ES-I3 (cell line): ENCODE measurements at regions not wholly inside any gene's neighbourhood (a gene's known extent, or its start where the extent isn't known, plus 50 kb on each side); places are given as distances from the start of the nearest gene placed in this dataset.
A peak's percentile ranks its signal among the peaks of the same experiment; 100 is the strongest.

ENCODE experiments used
- H3K36me3 ChIP-seq: 2 replicates; pipeline ENCODE4 v1.6.1; 2013; ENCODE audit warnings: mild to moderate bottlenecking, low read length, control low read depth, moderate library complexity; ENCODE audit not compliant: insufficient read depth
- H3K4me1 ChIP-seq: 2 replicates; pipeline ENCODE4 v1.6.1; 2013; ENCODE audit warnings: mild to moderate bottlenecking, control low read depth, low read length; ENCODE audit not compliant: insufficient read depth
- H3K9ac ChIP-seq: 2 replicates; pipeline ENCODE4 v1.6.1; 2013; ENCODE audit warnings: low read depth, mild to moderate bottlenecking, low read length, moderate library complexity
- H3K9me3 ChIP-seq: 2 replicates; pipeline ENCODE4 v1.6.1; 2013; ENCODE audit warnings: mild to moderate bottlenecking, low read length, moderate library complexity; ENCODE audit not compliant: control insufficient read depth, insufficient read depth

DNA sequence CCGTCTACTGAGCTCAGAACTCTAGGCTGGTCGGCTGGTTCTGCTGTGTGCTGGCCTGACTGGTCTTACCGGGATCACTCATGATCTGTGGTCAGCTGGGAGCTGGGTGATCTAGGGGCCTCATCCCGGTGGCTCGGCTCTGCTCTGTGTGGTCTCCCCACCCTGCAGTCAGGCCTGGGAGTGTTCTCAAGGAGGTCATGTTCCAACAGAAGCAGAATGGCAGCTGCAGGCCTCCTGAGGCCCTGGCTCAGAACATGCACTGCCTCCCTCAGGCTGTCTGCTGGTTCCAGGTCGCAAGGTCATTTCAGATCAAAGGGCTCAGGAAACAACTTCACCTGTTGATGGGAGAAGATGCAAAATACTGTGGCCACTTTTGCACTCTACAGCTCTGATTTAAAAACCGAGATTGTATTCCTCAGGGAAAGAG, 81.1 kb upstream of the RFX8 start:
- peaks cover 3% of the 10 kb centered on the region; the same call in 1 of the 2 replicates for H3K9me3 ChIP-seq
- peaks cover 4% of the 10 kb centered on the region; the same call in 1 of the 2 replicates for H3K4me1 ChIP-seq
- H3K9ac ChIP-seq: no peak overlapping the region
- H3K36me3 ChIP-seq: no peaks in the 10 kb centered on the region

DNA sequence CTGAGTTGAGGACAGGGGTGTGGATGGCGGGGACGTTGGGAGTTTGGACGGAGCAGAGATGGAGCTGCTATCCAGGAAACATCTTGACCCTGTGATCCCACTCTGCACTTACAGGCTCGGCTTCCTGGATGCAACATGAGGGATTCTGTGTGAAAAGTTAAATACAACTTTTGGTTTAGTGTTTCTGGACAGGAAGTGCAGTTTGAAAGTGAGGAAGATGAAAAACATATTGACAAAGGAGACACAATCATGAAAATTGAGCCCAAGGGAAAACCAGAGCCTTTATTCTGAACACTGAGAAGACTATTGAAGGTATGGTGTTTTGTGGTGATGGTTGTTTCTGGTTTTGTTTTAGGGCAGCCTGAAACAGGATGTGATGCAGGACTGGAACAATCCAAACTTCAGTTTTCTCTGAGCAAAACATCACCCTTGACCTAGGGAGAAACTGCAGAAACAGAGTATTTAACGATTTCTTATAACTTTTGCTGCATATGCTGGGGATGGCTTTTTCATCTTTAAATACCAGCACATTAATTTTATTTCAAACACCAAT, 76.5 kb upstream of the RFX8 start:
- Histone ChIP-seq H3K9me3 (no peaks in the 10 kb centered on the region), H3K9ac (no peak overlapping the region), H3K4me1 (peaks cover 4% of the 10 kb centered on the region; the same call in 1 of the 2 replicates), H3K36me3 (no peaks in the 10 kb centered on the region)

DNA sequence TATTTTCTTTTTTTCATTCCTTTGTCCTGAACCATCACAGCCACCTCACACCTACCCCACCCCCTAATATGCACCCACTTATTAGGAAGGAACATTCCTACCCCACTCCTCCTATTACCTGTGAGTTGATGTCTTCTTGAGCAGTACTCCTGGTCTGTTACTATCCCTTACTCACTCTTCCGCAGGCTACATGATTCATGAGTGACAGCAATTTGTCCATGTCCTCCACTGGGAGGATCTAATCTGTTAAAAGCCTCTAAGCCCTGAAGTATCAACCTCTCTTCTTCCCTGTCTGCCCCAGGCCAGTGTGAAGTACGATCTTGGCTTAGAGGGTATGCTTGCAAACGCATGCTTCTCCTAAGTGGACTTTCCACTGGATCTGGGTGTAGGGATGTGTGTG, 75.6 kb upstream of the RFX8 start:
- no peaks in the 10 kb centered on the region for H3K9me3 ChIP-seq
- H3K4me1 ChIP-seq: no peaks in the 10 kb centered on the region
- no peaks in the 10 kb centered on the region for H3K36me3 ChIP-seq
- no peak overlapping the region for H3K9ac ChIP-seq

DNA sequence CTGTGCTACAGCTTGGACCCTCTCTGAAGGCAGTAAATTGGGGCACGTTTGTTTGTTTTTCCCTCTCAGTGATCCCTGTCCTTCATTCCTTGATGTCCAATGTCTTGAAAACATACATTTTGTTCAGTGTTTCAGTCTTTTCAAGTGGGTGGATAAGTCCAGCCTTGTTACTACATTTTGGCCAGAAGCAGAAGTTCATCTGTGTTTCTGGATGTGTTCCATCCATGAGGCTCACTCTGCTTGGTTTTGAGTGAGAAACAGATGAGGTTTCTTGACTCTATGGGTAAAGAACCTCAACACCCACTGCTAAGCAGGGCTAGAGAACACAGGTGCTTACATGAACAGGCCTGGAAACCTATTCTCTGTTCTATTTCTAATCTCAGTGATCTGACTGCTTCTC, 74.5 kb upstream of the RFX8 start:
- Histone ChIP-seq H3K9ac (no peak overlapping the region), H3K36me3 (no peaks in the 10 kb centered on the region), H3K9me3 (no peaks in the 10 kb centered on the region; the same call in 1 of the 2 replicates), H3K4me1 (no peaks in the 10 kb centered on the region)

DNA sequence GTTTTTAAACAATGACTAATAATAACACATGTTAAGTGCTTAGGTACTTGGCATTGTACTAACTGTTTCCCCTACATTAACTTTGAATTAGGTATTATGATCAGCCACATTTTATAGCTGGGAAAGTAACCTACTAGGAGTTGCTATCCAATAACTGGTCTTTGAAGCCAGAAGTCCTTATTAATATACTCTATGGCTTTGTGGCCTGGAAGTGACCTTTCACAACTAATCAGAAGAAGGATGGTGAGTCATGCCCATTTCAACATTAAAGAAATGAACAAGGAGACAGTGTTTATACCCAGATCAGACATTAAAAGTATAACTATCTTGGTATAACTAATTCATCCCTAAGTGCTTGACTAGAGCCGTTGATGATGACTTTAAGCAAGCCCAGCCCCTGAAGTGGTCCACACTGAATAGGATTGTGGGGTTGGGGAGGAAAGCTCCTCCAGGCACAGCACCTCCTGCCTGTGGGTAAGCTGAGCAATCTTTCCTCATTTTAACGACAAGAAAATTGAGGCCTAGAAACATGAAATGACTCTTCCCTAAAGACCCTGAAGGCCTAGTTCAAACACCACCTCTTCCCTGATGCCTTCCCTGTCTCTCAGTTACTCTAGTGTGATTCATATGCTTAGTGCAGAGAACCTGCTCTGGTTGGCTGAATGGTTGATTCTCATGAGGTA, 71.6 kb upstream of the RFX8 start:
- Histone ChIP-seq H3K9ac (no peak overlapping the region), H3K4me1 (no peaks in the 10 kb centered on the region), H3K9me3 (no peaks in the 10 kb centered on the region; the same call in 1 of the 2 replicates), H3K36me3 (no peaks in the 10 kb centered on the region)

DNA sequence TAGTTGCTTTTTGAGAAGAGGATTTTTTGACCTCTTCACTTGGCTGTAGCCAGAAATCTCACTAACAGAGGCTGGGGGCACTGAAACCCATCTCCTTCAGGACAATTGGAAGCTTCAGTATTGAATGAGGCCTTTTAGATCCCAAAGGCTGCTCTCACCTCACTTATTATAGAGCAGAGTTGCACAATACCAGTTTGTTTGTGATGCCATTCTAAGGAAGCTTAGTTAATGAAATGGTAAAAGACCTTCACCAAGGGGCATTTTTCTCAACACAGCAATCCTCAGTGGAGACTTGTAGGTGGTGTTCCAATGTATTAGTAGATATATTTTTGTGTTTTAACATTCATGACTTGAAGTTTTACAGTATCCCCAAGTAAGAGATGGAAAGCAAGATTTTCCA, 71.0 kb upstream of the RFX8 start:
- H3K4me1 ChIP-seq: no peaks in the 10 kb centered on the region

DNA sequence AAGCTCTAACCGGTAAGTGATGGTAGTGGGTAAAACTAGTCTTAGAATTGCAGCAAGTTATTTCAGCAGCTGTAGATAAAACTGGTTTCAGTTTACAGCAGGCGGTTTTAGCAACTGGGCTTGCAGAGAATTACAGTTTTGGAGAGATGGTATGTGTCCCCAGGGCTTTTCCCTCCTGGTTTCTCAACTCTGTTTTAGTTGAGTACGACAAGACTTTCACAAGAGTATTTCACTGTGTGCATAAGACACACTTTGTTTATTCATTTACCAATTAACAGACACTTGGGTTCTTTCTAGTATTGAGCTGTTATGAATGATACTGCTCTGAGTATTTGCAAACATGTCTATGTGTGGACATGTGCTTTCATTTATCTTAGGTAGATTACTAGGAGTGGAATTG, 65.6 kb upstream of the RFX8 start:
- Histone ChIP-seq H3K9me3 (no peaks in the 10 kb centered on the region; the same call in 1 of the 2 replicates), H3K36me3 (no peaks in the 10 kb centered on the region), H3K9ac (no peak overlapping the region), H3K4me1 (no peaks in the 10 kb centered on the region)

More for the DNA sequence above, 71.0 kb upstream of the RFX8 start:
- no peaks in the 10 kb centered on the region; the same call in 1 of the 2 replicates for H3K9me3 ChIP-seq
- H3K9ac ChIP-seq: no peak overlapping the region
- no peaks in the 10 kb centered on the region for H3K36me3 ChIP-seq

DNA sequence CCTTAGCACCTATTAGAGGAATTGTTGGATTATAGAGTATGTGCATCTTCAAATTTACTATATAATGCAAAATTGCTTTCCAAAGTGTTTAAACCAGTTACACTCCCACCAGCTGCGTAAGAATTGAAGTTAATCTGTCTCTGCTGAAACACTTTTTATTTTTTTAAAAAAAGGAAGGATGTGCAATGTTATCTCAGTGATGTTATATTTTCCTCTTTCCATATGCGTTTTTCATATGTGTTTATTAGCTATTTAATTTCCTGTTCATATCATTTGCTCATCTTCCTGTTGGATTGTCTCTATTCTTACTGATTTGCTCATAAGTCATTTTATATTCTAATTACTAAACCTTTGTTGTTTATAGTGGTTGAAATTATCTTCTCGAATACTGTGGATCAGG, 63.2 kb upstream of the RFX8 start:
- no peak overlapping the region for H3K9ac ChIP-seq
- no peaks in the 10 kb centered on the region for H3K36me3 ChIP-seq
- peaks cover 10% of the 10 kb centered on the region for H3K4me1 ChIP-seq
- H3K9me3 ChIP-seq: no peaks in the 10 kb centered on the region; the same call in 1 of the 2 replicates

DNA sequence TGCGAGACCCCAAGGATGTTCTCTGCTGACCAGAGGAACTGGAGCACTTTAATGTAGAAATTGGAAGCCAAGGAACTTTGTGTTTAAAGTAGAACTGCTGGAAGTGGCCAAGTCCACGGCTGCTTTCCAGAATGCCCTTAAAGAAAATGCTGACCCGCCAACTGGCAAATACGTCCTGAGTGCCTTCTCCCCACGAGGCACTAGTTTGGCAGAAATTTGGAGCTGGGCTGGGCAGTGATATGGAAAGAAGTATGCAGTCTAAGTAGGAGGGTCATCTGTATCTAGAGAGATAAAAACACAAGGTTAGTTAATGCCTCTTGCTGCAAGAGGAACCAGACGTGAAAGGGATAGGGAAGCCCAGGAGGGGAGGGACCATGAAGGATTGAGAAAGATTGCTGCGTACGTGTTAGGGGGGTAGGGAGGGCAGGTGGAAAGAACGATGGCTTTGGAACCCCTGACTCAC, 59.3 kb upstream of the RFX8 start:
- Histone ChIP-seq H3K9ac (no peak overlapping the region), H3K36me3 (no peaks in the 10 kb centered on the region), H3K4me1 (peaks cover 10% of the 10 kb centered on the region), H3K9me3 (no peaks in the 10 kb centered on the region)

DNA sequence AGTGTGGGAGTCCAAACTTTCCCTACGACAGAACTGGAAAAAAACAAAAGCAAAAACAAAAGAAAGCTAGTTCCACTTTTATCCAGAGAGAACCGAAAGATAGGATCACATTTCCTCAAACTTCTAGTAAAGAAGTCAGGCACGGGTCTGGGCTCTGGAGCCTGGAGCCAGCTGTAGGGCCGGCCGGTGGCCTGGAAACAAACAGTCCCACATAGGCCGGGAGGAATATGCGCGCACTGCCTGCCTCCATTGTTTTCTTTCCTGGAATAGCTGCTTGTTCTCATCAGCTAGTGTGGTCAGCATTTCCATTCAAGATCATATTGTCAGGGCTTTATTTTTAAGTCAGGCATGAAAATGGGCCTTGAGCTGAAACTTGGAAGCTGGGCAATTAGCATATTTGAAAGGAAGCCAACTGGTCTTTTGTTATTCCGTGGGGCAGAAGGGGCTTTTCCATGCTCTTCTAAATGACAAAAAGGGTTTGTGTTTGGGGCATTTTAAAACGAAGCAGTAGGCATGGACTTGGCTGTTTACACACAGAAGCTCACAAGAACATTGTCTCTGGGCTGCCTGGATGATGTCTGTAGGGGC, 58.7 kb upstream of the RFX8 start:
- peak overlapping the region; percentile 7; the same call in 1 of the 2 replicates for H3K9ac ChIP-seq
- H3K4me1 ChIP-seq: peaks cover 10% of the 10 kb centered on the region
- no peaks in the 10 kb centered on the region for H3K36me3 ChIP-seq
- H3K9me3 ChIP-seq: no peaks in the 10 kb centered on the region

DNA sequence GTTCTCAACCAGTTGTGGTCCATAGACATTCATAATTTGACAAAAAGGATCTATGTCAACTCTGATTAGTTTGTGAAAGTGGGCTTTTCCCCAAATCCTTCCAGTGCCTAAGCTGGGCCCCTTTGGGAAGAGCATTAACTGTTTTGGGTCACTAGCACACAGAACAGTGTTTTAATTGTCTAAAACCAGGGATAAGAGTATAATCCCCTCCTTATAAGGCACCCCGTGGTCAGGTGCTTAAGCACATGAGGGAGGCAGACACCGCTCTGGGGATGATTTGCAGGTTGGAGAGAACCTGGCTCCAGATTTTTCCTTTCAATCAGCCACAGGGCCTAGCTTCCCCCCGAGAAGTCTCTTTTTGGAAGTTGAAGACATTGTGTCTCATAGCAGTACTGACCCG, 53.6 kb upstream of the RFX8 start:
- H3K9me3 ChIP-seq: no peaks in the 10 kb centered on the region
- H3K9ac ChIP-seq: no peak overlapping the region
- H3K4me1 ChIP-seq: peaks cover 4% of the 10 kb centered on the region
- H3K36me3 ChIP-seq: no peaks in the 10 kb centered on the region

DNA sequence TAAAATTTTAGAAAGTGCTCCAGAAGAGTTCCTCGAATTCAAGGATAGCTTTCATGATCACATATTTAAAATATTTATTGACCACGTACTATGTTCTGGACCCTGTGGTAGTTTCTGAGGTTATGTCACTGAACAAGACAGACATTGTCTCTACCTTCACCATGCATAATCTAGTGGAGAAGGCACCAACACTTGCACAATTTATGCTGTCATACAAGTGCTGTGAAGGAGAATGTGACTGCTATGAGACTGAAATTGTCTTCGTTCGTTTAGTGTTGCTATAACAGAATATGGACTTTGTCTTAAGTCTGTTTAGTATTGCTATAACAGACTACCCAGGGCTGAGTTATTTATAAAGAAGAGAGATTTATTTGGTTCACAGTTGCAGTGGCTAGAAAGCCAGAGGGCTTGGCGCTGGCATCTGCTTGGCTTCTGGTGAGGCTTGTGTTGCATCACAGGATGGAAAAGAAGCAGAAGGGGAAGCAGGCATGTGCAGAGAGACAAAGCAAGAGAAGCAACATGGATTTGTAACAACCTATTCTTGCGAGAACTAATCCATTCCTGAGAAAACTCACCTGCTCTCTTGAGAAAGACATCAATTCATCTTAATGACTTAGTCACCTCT, 50.0 kb upstream of the RFX8 start:
- Histone ChIP-seq H3K9ac (no peak overlapping the region), H3K4me1 (no peaks in the 10 kb centered on the region), H3K9me3 (no peaks in the 10 kb centered on the region), H3K36me3 (no peaks in the 10 kb centered on the region)
